HG02610 (cell line): ENCODE measurements at regions not wholly inside any gene's neighbourhood (a gene's known extent, or its start where the extent isn't known, plus 50 kb on each side); places are given as distances from the start of the nearest gene placed in this dataset.

Experiments used
- ATAC-seq: cut with Tn5 transposase; IDR thresholded peaks from one replicate; pipeline ENCODE4 v1.9.1; 2021; ENCODE audit warnings: mild to moderate bottlenecking, moderate library complexity; ENCODE audit not compliant: unreplicated experiment

DNA sequence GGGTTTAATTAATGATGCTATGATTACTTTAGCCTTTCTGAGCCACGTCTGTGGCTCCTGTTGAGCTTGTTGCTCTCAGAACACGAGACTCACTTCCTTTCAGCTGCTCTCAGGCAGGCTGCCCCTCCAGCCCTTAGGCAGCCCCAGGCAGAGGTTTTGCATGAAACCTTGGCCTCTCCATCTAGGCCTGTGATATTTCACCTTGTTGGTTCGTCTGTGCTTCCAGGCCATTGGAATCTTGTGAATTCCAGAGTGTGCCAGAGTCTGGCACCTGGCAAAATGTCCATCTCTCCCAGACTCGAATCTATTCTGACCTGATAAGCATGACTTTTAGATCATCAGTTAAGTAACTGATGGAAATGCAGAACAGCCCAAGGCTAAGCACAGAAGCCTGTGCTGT is 254.1 kb downstream of the LOXHD1 start:
- ATAC-seq: no peak

DNA sequence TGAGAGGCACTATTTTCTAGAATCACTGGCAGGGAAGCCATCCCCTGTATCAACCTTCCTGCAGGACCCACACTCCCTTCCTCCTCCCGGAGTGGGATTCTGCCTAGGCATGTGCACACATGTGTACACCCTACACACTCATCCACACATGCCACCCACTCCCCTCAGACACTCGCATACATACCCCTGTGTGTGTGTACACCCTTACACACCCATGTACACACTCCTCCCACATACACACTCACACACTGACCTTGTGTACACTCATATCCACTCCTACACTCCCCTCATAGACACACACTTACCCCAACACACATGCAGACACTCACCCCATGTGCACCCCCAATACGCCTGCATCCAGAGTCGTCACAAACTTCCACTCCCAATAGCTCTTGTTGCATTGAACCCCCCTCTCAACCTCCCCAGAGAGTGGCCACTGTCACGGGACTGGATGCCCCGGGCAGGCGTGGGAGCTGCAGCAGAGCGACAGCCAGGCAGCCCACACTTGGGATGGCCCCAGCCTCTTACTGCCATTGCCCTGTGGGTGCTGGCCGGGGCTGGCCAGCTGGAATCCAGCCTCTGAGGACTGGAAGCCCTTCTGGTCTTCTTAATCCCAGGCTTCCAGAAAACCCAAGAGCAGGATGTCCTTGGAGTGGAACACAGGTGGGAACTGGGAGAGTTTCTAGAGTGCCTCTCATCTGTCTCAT is 251.0 kb downstream of the LOXHD1 start:
- ATAC-seq: no peak

DNA sequence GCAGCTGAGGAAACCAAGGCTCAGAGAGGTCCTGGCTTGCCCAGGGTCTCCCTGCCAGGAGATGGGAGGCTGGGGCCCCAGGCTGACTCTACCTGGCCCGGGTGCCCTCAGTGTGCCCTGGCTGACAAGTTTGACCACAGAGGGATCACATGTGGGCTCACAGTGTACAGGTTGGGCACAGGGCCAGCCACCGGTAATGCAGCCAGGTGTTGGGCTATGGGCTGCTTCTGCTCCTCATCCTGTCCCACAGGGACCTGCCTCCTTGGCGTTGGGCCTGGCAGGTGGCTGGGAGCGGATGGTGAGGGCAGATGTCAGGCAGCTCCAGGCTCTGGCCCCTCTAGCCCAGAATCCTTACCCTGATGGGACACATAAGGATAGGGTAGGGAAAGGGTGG is 250.5 kb downstream of the LOXHD1 start:
- no peak for ATAC-seq

DNA sequence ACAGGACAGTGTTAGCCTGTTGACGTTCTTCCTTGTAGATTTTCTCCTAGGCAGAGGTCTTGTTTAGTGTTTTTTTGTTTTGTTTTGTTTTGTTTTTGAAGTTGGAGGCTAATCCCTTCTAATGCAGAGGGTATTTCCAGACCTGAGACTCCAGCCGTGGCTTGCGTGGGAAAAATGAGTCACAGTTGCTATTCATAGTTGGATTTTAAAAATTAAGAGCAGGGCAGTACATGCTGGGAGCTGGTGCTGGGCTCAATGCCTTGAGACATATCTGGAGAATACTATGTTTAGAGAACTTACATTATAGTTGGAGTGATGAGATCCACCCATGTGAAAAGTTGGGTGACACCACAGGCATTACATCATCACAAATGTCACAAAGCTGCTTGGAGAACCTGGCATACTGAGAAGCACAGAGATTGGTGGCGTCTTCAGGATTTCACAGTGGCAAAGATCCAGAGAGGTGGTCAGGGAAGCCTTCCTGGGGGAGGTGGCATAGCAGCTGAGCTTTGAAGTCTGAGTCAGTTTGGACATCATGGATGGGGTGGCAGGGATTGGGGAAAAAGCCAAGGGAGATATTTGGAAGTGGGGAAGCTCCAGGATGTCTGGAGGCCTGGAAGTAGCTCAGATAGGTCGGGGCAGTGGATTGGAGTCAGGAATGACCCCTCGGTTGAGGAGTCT is 249.4 kb downstream of the LOXHD1 start:
- no peak for ATAC-seq

DNA sequence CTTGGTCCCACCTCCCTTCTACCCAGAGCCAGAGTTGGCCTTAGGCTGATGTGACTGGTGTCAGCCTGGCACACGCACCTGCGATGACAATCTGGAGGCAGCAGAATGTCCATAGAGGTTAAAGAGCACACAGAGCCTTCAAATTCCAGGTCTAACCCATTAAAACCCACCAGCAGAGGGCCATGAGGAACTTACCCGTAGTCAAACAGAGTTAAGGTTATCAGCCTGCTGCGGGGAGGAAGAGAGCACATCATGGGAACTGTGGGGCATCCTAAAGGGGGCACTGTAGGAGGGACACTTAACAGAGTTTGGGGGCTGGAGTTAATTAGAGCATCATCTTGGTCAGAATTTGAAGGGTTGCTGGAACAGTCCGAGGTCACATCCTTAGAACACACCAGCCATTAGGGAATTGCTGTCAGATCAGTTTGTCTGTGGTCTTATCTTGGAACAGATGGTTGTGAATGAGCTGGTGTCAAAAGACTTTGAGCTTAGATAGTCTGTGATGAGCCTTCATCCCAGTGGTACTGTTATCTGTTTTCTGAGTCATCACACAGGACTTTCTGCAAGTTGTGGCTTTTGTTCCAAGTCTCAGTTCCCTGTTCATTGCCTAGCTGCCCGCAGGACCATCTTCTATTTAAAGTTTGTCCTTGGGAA is 248.6 kb downstream of the LOXHD1 start:
- ATAC-seq: no peak

DNA sequence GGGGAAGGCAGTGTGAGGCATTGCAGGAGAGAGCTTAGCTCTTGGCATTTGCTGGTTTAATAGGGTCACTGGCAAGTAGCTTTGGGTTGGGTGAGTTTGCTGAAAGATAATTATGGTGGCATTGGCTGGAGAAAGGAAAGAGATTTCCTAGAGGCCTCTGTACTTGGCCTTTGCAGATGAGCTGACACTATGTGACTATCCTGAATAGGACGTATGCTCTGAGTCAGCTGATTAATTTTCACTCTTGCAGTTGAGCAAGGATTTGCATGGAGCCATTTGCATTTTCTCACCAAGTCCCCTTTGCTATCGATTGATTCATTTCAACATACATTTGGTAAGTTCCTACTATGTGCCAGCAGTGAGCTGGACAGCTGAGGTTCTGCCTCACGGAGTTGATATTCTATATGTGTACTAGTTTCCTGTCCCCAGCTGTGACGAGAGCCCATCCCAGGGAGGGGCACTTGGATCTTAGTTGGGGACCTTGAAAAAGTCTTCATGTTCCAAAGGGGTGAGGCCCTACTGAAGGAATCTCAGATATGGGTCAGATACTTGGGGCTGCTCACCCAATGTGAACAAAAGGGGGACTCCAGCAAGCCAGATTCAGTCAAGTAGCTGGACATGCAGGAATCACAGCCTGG is 245.7 kb downstream of the LOXHD1 start:
- ATAC-seq: no peak

DNA sequence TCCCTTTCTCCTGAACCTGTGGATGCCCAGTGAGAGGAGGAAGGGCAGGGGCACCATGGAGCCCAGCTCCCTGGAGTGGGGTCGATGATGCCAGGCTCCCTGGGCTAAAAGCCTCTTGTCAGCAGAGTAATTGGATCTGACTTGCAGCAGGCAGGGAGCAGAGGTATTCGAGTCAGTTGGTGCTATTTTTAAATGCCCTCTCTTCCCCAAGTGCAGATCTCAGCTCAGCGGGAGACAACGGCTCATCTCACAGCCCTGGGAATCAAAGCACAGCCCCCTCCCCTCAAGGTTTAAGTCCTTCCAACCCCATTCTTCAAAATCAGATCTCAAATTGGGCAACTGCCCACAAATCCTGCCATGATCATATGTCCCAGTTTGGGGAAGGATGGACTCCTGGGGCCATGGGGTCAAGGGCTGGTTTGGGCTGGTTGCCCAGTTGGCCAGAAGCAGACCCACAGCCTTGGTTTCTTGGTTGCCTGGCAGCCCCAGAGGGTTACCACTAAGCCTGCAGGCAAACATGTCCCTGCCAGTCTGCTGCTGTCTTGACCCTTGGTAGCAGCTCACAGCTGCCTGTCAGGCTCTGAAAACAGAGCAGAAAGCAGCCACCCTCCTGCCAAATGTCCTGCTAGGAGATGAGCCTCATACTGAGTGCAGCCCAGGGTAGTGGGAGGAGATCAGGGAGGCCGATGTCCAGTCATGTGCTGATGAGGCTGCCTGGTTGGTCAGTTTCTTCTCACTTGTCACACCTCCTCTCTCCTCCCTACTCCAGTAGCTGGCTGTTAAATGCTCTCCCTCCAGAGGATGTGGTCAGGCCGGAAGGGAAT is 244.9 kb downstream of the LOXHD1 start:
- ATAC-seq: no peak

DNA sequence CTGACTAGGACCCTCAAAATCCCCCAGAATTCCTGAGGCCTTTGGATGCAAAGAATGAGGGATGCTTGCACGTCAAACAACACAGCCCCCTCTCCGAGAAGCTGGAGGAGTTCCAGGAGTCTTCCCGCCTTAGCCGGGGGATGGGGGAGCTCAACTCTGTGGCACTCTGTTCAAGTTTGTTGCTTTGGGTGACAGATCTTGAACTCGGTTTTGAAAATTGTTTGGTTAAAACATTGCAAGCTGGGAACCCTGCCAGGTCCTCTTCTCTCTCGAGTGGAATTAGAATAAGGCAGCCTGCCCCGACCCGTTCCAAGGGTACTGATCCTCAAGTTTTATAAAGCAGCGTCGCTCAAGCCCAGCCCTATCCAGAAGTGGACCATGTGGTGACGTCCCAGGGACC is 244.1 kb downstream of the LOXHD1 start:
- ATAC-seq: no peak

DNA sequence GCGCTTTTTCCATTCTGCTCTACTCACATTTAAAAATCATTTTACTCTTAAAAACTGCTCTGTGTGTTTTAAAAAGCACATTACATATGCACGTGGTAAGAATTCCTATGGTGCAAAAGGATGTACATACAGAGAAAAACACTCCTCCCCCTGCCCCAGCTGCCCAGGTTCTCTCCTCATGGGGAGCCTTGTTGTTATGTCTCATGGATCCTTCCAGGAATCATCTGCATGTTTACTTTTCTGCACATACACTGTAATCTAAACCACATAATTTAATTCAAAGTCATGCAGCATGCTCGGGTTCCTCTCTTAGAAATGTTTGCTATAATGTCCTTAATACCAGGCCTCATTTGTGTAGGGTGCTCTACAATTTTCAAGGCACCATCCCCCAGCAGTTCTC is 243.3 kb downstream of the LOXHD1 start:
- no peak for ATAC-seq

DNA sequence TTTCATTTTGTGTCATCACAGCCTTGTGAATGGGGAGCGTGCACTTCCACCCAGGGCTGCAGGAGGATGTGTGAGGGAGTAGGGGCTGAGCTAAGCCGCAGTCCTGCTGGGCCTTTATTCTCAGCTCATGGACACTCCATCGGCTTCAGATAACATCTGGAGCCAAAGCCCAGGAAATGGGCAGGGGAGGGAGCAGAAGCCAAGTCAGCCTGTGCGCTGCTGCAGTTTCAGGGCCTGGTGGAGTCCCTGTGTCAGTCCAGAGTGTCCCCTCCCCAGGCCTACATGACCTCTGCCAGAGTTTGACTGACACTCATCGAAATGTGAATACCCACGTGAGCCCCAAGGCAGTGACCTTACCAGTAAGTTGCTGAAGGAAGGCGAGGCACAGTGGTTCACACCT is 242.2 kb downstream of the LOXHD1 start:
- ATAC-seq: no peak

DNA sequence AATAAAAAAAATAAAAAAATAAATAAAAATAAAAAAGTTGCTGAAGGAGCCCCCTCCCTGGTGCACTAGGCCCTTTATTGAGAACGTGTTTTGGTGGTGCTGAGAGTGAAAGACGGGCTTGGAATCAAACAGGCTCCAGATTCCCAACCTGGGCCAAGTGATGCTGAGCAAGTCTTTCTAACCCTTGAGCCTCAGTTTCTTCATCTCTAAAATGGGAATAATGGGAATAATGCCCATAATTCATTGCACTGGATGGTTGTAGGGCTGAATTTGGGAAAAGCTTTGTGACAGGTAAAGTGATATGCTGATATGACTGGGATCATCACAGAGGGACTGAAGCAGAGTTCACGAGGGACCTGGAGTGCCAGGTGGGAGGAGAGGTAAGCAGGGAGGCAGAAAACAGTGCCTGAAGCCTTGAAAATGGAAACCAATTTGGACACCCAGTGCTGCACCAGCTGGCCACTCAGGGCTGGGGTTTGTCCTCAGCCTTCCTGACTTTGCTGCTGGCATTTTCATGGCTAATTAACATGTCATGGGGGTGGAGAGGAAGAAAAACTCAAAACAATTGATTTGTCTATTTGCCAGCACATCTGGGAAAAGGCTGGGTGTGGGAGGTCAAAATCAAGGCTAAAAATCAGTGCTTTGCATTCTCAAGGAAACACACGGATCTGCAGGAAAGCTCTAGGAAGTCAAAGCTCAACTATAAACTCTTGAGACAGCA is 241.3 kb downstream of the LOXHD1 start:
- ATAC-seq: no peak

DNA sequence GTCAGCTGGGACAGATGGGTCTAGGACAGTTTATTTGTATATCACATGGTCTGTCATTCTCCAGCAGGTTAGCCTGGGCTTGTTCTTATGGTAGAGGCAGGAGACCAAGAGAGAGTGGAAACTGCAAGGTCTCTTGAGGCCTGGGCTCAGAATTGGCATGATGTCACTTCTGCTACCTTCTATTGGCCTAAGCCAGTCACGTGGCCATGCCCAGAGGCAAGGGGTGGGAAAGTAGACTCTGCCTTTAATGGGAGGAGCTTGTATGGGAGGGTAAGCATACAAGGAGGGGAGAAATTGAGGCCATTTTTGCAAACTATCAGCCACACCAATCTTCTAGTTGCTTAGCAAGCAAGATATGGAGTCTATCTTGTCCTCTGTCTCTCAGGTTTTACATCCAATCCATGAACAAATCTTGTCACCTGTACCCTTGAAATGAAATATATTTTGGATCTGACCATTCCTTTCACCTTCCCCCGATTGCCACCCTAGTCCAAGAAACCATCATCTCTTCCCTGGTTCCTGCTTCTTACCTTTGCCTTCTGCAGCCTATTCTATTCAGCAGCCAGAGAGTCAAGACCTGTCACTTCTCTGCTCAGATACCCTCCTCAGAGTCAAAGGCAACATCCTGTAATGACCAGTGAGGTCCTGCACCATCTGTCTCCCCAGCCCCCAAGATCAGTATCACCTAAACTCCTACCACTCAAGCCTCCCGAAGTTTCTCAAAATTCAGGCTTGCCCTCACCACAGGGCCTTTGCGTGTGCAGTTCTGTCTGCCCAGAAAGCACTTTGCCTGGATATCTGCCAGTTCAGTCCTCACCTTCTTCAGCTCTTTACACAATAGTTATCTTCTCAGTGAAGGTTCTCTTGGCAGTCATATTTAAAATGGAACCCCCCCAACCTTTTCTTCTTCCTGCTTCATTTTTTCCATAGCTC is 240.0 kb downstream of the LOXHD1 start:
- no peak for ATAC-seq

DNA sequence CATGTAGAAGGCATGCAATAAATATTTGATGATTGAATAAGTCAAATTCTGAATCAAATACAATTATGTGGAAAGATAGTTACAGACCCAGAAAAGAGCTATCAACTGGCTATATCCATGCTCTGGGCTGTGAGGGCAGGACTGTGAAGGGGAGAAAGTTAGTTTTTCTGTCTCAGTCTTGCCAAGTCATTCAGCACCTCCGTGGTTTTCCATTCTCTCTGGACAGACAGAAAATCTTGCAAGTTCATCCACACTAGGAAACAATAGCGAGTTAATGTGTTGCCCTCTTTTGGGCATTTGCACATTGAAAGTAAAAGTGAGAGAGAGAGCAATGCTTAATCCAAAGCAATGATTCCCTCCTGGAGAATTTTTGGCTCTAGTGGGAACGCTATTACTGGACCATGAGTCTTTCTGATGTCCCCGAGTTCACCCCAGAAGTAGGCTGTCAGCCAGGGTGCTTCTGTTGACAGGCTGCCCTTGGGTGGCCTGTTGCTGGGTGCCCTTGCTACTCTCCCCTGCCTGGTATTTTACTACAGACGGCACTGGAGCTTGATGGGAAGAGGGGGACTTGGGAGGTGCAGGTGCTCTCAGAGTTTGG is 238.3 kb downstream of the LOXHD1 start:
- ATAC-seq: no peak

DNA sequence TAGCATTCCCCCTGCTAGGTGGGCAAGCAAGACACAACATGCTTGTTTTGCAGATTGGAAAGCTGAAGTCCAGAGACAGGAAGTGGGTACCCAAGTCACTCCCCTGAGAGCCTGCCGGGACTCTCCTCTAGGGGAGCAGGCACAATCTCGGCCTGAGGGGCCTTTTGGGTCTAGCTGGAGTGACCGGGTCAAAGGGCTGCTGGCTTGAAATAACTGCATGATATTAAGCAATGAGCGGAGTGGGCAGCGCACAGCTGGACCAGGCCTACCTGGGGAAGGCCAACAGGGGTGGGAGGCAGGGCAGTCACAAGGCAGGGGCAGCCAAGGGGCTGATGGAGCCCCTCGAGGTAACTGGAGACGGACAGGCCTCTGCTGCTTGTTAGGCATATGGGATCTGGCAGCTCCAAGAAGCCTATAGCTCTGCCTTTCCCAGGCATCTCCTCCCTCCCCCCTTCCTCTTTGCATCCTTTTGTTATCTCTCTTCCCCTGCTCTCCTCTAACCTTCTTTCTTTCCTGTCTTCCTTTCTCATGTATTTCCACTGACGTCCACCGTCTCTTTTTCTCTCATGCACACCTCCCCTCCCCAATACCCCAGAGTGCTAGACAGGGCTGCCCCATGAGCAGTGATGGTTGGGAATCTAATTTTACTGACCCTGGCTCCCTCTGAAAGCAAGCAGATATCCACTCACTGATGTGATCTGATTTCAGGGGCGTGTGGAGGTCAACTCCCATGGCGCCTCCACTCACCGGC is 237.5 kb downstream of the LOXHD1 start:
- no peak for ATAC-seq

DNA sequence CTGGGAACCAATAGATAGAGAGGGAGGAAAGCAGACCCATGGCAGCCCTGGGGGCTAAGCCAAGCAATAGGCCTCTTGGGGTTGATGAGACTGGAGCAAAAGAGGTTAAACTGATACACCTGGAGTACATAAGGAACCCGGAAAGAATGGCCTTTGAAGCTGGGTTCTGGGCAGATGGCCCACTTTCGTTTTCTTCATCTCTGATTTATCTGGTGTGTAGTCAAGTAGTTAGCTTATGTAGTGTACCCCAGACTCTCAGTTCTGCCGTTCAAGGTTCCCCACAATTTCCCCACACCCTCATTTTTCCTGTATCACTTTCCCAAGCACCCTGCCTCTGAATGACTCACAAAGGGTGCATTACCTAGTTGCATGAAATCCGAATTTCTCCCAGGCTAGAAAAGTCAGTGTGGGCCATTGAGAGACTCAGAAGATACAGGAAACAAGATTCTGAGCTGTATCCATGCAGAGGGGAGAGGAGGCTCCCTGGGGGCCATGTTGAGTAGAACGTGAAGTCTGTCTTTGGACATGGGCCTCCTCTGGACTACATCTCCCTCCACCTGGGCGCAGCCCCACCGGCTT is 235.0 kb downstream of the LOXHD1 start:
- ATAC-seq: no peak

DNA sequence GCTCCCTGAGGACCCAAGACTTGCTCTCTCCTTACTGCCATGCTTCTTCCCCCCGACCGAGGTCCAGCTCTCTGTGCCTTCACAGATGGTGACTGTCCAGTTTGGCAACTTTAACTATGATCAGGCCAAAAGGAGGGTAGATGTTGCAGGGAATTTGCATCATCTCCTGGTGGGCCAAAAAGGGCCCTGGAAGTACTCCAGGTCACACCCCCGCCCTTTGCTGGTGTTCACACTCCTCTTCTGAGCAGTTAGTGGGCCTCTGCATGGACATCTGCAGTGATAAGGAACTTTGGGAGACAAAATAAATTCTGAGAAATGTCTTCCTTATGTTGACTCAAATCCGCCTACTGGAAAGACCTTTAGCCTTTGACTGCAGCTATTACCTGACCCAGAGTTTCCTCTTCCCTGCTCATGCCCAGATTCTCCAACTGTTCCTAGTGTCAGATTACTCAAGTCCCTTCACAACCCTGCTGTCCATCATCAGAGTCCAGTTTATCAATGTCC is 234.4 kb downstream of the LOXHD1 start:
- no peak for ATAC-seq

DNA sequence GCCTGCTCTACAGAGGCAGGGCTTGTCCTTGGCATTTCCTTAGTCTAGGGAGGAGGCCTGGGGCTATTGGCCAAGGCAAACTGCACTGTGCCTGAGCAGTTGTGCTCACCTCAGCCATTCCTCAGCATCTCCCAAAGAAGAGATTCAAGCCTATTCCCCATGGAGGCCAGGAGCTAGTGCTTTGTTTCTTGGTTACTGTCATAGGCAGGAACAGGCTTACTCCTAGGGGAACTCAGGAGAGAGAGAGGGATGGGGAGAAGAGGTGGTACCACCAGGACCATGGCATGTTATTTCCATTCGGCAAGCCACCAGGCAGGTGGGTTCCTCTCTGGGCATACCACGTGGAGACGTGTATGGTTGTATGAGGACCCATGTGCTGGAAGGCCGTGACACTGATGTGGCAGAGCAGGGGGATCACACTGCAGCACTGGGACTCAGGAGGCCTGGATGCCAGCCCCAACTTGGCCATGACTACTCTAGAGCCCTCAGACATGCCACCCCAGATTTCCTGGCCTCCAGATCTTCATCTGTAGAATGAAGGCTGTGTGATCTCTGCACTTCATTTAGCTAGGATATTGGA is 233.7 kb downstream of the LOXHD1 start:
- ATAC-seq: no peak
